Mesodermal cell (in vitro differentiated cells): ENCODE measurements at regions not wholly inside any gene's neighbourhood (a gene's known extent, or its start where the extent isn't known, plus 50 kb on each side); places are given as distances from the start of the nearest gene placed in this dataset.

Source experiments
- H3K27ac ChIP-seq: 2 replicates; pipeline ENCODE4 v1.7.0; 2013; ENCODE audit warnings: mild to moderate bottlenecking, low read depth, low read length, moderate library complexity; ENCODE audit not compliant: severe bottlenecking
- H3K36me3 ChIP-seq: 2 replicates; pipeline ENCODE4 v1.7.1; 2013; ENCODE audit warnings: mild to moderate bottlenecking, low read length, moderate library complexity; ENCODE audit not compliant: control insufficient read depth, insufficient read depth
- H3K4me1 ChIP-seq: one replicate; pipeline ENCODE4 v1.7.1; 2013; ENCODE audit warnings: mild to moderate bottlenecking, low read length; ENCODE audit not compliant: insufficient read depth, control insufficient read depth, poor library complexity, severe bottlenecking
- H3K4me3 ChIP-seq: 2 replicates; pipeline ENCODE4 v1.7.0; 2013; ENCODE audit warnings: low read length, control low read depth, mild to moderate bottlenecking; ENCODE audit not compliant: insufficient read depth, poor library complexity, severe bottlenecking; ENCODE audit errors: extremely low read depth
- H3K9me3 ChIP-seq: 2 replicates; pipeline ENCODE4 v1.7.1; 2013; ENCODE audit warnings: mild to moderate bottlenecking, low read length, moderate library complexity; ENCODE audit not compliant: control insufficient read depth
- WGBS, 2 experiments: methylation state at CpG; one replicate each; pipeline ENCODE4 v1.1.5; 2013; ENCODE audit warnings: missing lambda C conversion rate in 2 of 2; ENCODE audit not compliant: insufficient coverage in 2 of 2; 5-methylcytosine and 5-hydroxymethylcytosine counted together

GRCh38 chr12:70190262-70191010, 52.8 kb upstream of the CNOT2 start:
- WGBS, 2 experiments = 78 to 88% methylated on average over 1 of the region's 1 CpG

More at GRCh38 chr12:70190262-70191010, 52.8 kb upstream of the CNOT2 start:
- H3K9me3 ChIP-seq = no peaks in the 10 kb centered on the region
- H3K4me3 ChIP-seq = no peak overlapping the region
- no peak overlapping the region for H3K27ac ChIP-seq
- H3K36me3 ChIP-seq = no peaks in the 10 kb centered on the region
- no peaks in the 10 kb centered on the region for H3K4me1 ChIP-seq
